Ovary (tissue), 3 donors: ENCODE measurements at regions not wholly inside any gene's neighbourhood (a gene's known extent, or its start where the extent isn't known, plus 50 kb on each side); places are given as distances from the start of the nearest gene placed in this dataset.

Experiments used
- EP300 ChIP-seq: sonication (generic); formaldehyde crosslinking; IDR thresholded peaks from one replicate; pipeline ENCODE4 v1.6.1; 2017; ENCODE audit warnings: antibody characterized with exemption
- POLR2A ChIP-seq: fragments of 450-650 bp; IDR thresholded peaks from one replicate; pipeline ENCODE4 v1.6.1; 2017; ENCODE audit warnings: antibody characterized with exemption, mild to moderate bottlenecking, moderate library complexity
- TF ChIP-seq, protein P1 (sequence below), 3 donors: fragments of 450-650 bp in 2 of 3; fragments of 200-600 bp in 1 of 3; IDR thresholded peaks; one replicate each; pipeline versions ENCODE4 v1.5.1 to v1.8.0; 2016 to 2022; ENCODE audit warnings: antibody characterized with exemption in 3 of 3, mild to moderate bottlenecking in 1 of 3
- donor health status: DM: no; HTN: no; CAD: no.

DNA sequence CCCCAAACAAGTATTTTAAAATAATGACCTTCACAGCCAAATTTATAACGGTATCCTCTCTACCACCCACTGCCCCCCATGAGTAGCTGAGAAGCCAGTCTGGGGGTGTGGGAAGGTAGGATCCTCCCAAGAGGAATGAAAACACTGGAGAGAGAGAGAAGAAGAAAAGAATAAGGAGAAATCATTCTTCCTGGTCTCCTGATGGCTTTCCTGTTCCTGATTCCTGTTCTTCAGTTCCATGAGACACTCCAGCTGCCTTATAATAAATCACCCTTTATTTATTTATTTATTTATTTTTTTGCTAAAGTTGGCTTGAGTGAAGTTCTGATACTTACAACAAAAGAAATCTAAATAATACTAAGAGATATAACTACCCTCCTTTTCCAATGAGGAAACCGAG is 56.4 kb upstream of the FAM20A start:
- TF ChIP-seq, protein P1, sequence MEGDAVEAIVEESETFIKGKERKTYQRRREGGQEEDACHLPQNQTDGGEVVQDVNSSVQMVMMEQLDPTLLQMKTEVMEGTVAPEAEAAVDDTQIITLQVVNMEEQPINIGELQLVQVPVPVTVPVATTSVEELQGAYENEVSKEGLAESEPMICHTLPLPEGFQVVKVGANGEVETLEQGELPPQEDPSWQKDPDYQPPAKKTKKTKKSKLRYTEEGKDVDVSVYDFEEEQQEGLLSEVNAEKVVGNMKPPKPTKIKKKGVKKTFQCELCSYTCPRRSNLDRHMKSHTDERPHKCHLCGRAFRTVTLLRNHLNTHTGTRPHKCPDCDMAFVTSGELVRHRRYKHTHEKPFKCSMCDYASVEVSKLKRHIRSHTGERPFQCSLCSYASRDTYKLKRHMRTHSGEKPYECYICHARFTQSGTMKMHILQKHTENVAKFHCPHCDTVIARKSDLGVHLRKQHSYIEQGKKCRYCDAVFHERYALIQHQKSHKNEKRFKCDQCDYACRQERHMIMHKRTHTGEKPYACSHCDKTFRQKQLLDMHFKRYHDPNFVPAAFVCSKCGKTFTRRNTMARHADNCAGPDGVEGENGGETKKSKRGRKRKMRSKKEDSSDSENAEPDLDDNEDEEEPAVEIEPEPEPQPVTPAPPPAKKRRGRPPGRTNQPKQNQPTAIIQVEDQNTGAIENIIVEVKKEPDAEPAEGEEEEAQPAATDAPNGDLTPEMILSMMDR (IDR thresholded peaks at IDR 0.05) = no peak
- TF ChIP-seq POLR2A (no peak), EP300 (no peak)
